MM.1S (cell line): ENCODE measurements at regions not wholly inside any gene's neighbourhood (a gene's known extent, or its start where the extent isn't known, plus 50 kb on each side); places are given as distances from the start of the nearest gene placed in this dataset.

Experiments used
- CTCF ChIP-seq: fragments of 300-600 bp; sonication (generic); IDR thresholded peaks from 2 replicates; pipeline ENCODE4 v1.5.1; 2016; ENCODE audit warnings: antibody characterized with exemption, low read length, mixed read lengths
- EZH2 ChIP-seq: fragments of 300-600 bp; sonication (generic); optimal IDR thresholded peaks from 2 replicates; pipeline ENCODE3; 2017; ENCODE audit warnings: low read depth, mild to moderate bottlenecking, antibody characterized with exemption, low read length, mixed read lengths
- EZH2phosphoT487 ChIP-seq: fragments of 300-600 bp; sonication (generic); IDR thresholded peaks from 2 replicates; pipeline ENCODE4 v1.6.1; 2018; ENCODE audit warnings: antibody characterized with exemption, low read length

- TF ChIP-seq CTCF, result no peak
- no peak for TF ChIP-seq EZH2
- TF ChIP-seq EZH2phosphoT487, result no peak
Measured at GRCh38 chr2:107545851-107546250, 280.8 kb upstream of the RGPD4 start.
